ENCODE measurements at regions not wholly inside any gene's neighbourhood (a gene's known extent, or its start where the extent isn't known, plus 50 kb on each side); places are given as distances from the start of the nearest gene placed in this dataset.

GRCh38 chr16:50495673-50496072 is 52.5 kb upstream of the NKD1 start:
- TF ChIP-seq EZH2 (IDR thresholded peaks at IDR 0.05; ENCODE audit: borderline replicate concordance, low read depth, low read length, severe bottlenecking) (no peak), POLR2A (IDR thresholded peaks at IDR 0.05; ENCODE audit: low read depth, low read length) (no peak)
